Hepatocyte (in vitro differentiated cells): ENCODE measurements at regions not wholly inside any gene's neighbourhood (a gene's known extent, or its start where the extent isn't known, plus 50 kb on each side); places are given as distances from the start of the nearest gene placed in this dataset.

Experiments
- DNase-seq: peaks from one replicate; pipeline ENCODE4 v3.0.0-alpha.2; 2016; ENCODE audit warnings: low spot score
- H2AFZ ChIP-seq: fragments of 200-600 bp; sonication (generic); 2 replicates; pipeline ENCODE4 v1.6.0; 2016; ENCODE audit warnings: antibody characterized with exemption, mild to moderate bottlenecking
- H3K27ac ChIP-seq: fragments of 200-600 bp; sonication (generic); 2 replicates; pipeline ENCODE4 v1.5.1; 2016; ENCODE audit warnings: mild to moderate bottlenecking
- H3K27me3 ChIP-seq: fragments of 200-600 bp; sonication (generic); 2 replicates; pipeline ENCODE4 v1.6.1; 2016
- H3K36me3 ChIP-seq: fragments of 200-600 bp; sonication (generic); replicated peaks from 2 replicates; pipeline ENCODE4 v1.5.1; 2016; ENCODE audit warnings: low read depth; ENCODE audit not compliant: insufficient read depth
- H3K4me1 ChIP-seq: fragments of 200-600 bp; sonication (generic); 2 replicates; pipeline ENCODE4 v1.5.1; 2016; ENCODE audit warnings: mild to moderate bottlenecking, moderate library complexity; ENCODE audit not compliant: insufficient read depth
- H3K4me2 ChIP-seq: fragments of 200-600 bp; sonication (generic); 2 replicates; pipeline ENCODE4 v1.6.0; 2016
- H3K4me3 ChIP-seq: fragments of 200-600 bp; sonication (generic); 2 replicates; pipeline ENCODE4 v1.5.1; 2016; ENCODE audit warnings: mild to moderate bottlenecking
- H3K79me2 ChIP-seq: fragments of 200-600 bp; sonication (generic); 2 replicates; pipeline ENCODE4 v1.6.0; 2017; ENCODE audit warnings: mild to moderate bottlenecking
- H3K9me2 ChIP-seq: fragments of 200-600 bp; sonication (generic); replicated peaks from 2 replicates; pipeline ENCODE4 v1.6.0; 2017; ENCODE audit warnings: mild to moderate bottlenecking; ENCODE audit not compliant: insufficient read depth
- H3K9me3 ChIP-seq: fragments of 200-600 bp; sonication (generic); 2 replicates; pipeline ENCODE4 v1.5.1; 2016; ENCODE audit warnings: low read depth, mild to moderate bottlenecking
- H4K20me1 ChIP-seq: fragments of 200-600 bp; sonication (generic); 2 replicates; pipeline ENCODE4 v1.6.0; 2016; ENCODE audit warnings: mild to moderate bottlenecking; ENCODE audit not compliant: insufficient read depth, poor library complexity, severe bottlenecking
- CTCF ChIP-seq: fragments of 200-600 bp; sonication (generic); IDR thresholded peaks from 2 replicates; pipeline ENCODE4 v1.5.1; 2016; ENCODE audit warnings: antibody characterized with exemption, mild to moderate bottlenecking; ENCODE audit not compliant: poor library complexity
- EZH2 ChIP-seq: fragments of 200-600 bp; sonication (generic); IDR thresholded peaks from 2 replicates; pipeline ENCODE4 v1.6.1; 2016; ENCODE audit warnings: antibody characterized with exemption, mild to moderate bottlenecking, borderline replicate concordance
- EZH2phosphoT487 ChIP-seq: fragments of 200-600 bp; sonication (generic); IDR thresholded peaks from one replicate; pipeline ENCODE4 v1.6.1; 2018; ENCODE audit warnings: antibody characterized with exemption, mild to moderate bottlenecking, low read depth, moderate library complexity; ENCODE audit not compliant: unreplicated experiment, severe bottlenecking
- WGBS: methylation state at CpG from one replicate; pipeline ENCODE4 v1.1.6; 2016; ENCODE audit warnings: low lambda C conversion rate; ENCODE audit errors: missing lambda C conversion rate; 5-methylcytosine and 5-hydroxymethylcytosine counted together

GRCh38 chr9:126055381-126055985 lies 271.1 kb upstream of the MVB12B start:
- H2AFZ ChIP-seq, result no peak overlapping the region
- H3K4me3 ChIP-seq, result no peak overlapping the region
- H3K9me2 ChIP-seq, result no peaks in the 10 kb centered on the region
- no peaks in the 10 kb centered on the region for H3K27me3 ChIP-seq
- no peaks in the 10 kb centered on the region for H3K79me2 ChIP-seq
- H3K27ac ChIP-seq, result no peak overlapping the region
- no peaks in the 10 kb centered on the region for H3K9me3 ChIP-seq
- 79% methylated on average over 16 of the region's 16 CpGs for WGBS
- H4K20me1 ChIP-seq, result no peaks in the 10 kb centered on the region
- H3K4me2 ChIP-seq, result no peak overlapping the region
- no peaks in the 10 kb centered on the region for H3K36me3 ChIP-seq
- DNase-seq, result no peak
- no peaks in the 10 kb centered on the region for H3K4me1 ChIP-seq
- no peak for TF ChIP-seq EZH2phosphoT487
- no peak for TF ChIP-seq EZH2
- no peak for TF ChIP-seq CTCF

- H3K9me3 ChIP-seq, result no peaks in the 10 kb centered on the region
- no peaks in the 10 kb centered on the region for H3K27me3 ChIP-seq
- no peak for DNase-seq
- no peaks in the 10 kb centered on the region for H3K9me2 ChIP-seq
- no peak overlapping the region for H3K27ac ChIP-seq
- H4K20me1 ChIP-seq, result no peaks in the 10 kb centered on the region
- H3K4me3 ChIP-seq, result no peak overlapping the region
- no peak overlapping the region for H2AFZ ChIP-seq
- H3K36me3 ChIP-seq, result no peaks in the 10 kb centered on the region
- H3K79me2 ChIP-seq, result no peaks in the 10 kb centered on the region
- WGBS, result 75% methylated on average over 10 of the region's 10 CpGs
- H3K4me1 ChIP-seq, result no peaks in the 10 kb centered on the region
- no peak overlapping the region for H3K4me2 ChIP-seq
- TF ChIP-seq EZH2 (no peak), CTCF (no peak)
Observed at GRCh38 chr9:126056312-126057021, 270.2 kb upstream of the MVB12B start.

GRCh38 chr9:126057121-126057825 lies 269.4 kb upstream of the MVB12B start:
- H3K9me2 ChIP-seq, result no peaks in the 10 kb centered on the region
- no peak overlapping the region for H3K27ac ChIP-seq
- no peaks in the 10 kb centered on the region for H3K27me3 ChIP-seq
- H3K79me2 ChIP-seq, result no peaks in the 10 kb centered on the region
- TF ChIP-seq EZH2phosphoT487, result no peak
- TF ChIP-seq EZH2, result no peak
- TF ChIP-seq CTCF, result no peak
- H2AFZ ChIP-seq, result no peak overlapping the region
- WGBS, result 87% methylated on average over 31 of the region's 31 CpGs
- no peaks in the 10 kb centered on the region for H3K9me3 ChIP-seq
- no peak overlapping the region for H3K4me2 ChIP-seq
- H4K20me1 ChIP-seq, result no peaks in the 10 kb centered on the region
- H3K4me3 ChIP-seq, result no peak overlapping the region
- no peak for DNase-seq
- no peaks in the 10 kb centered on the region for H3K4me1 ChIP-seq
- no peaks in the 10 kb centered on the region for H3K36me3 ChIP-seq
